D721Med (cell line): ENCODE measurements at regions not wholly inside any gene's neighbourhood (a gene's known extent, or its start where the extent isn't known, plus 50 kb on each side); places are given as distances from the start of the nearest gene placed in this dataset.

ENCODE experiments used
- DNase-seq: peaks from one replicate; pipeline ENCODE4 v3.0.0; 2011; ENCODE audit warnings: low spot score; ENCODE audit not compliant: insufficient read length
- FAIRE-seq: peaks from 2 replicates; lab custom pipeline; 2011; peaks lifted over from hg19 to GRCh38; lab: Jason Lieb, UNC
- TF ChIP-seq, protein P1 (sequence below): IDR thresholded peaks from 2 replicates; pipeline ENCODE4 v1.5.1; 2012; ENCODE audit warnings: mild to moderate bottlenecking, control low read depth; ENCODE audit not compliant: insufficient read depth; ENCODE audit errors: missing control alignments

DNA sequence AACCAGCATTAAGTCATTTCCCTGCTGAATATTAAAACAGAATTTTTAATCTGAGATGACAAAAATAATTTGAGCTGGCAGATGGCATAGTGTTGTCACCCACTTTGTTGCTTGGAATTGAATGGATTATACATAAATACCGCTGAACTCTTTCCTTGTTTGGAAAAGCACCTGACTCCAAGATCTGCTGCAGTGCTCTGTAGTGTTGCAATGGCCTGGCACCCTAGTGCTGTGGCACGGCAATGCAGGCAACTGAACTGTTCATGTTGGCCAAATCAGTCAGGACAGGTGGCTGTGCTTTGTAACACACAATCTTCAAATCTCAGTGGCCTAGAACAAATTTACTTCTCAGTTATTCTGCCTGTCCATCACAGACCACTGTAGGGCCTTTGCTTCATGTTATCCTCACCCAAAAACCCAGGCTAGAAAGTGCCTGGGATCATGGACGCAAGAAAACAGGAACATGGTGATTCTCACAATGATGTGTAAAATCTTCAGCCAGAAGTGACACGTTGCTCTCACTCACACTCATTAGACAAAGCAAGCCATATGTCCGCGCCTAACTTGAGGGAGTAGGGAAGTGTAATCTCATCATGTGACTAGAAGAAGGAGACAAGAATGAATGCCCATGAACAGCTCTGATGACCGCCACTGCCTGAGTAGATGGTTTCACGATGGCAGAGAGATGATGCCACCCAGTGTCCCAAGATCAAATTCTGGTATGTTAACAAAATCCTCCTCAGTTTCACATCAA is 191.9 kb upstream of the PUM3 start:
- no peak for FAIRE-seq
- no peak for DNase-seq

DNA sequence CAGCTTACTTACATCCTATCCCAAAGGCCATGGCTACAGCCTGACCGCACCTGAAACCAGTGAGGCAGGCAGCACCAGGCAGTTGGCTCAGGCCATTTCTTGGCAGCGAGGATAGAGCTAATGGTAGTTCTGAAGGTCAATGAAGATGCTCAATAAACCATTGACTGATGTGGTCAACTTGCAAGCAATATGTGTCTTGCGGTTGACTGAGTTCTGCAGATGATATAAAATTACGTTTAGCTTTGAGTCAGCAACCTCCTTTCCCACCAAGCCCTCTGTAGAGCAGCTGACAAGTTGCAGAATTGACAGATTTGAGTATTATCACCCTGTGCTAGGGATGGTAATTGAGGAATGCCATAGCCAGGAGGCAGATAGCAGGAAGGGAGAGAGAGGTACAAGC is 189.0 kb upstream of the PUM3 start:
- DNase-seq (no peak), FAIRE-seq (no peak)
- TF ChIP-seq, protein P1, sequence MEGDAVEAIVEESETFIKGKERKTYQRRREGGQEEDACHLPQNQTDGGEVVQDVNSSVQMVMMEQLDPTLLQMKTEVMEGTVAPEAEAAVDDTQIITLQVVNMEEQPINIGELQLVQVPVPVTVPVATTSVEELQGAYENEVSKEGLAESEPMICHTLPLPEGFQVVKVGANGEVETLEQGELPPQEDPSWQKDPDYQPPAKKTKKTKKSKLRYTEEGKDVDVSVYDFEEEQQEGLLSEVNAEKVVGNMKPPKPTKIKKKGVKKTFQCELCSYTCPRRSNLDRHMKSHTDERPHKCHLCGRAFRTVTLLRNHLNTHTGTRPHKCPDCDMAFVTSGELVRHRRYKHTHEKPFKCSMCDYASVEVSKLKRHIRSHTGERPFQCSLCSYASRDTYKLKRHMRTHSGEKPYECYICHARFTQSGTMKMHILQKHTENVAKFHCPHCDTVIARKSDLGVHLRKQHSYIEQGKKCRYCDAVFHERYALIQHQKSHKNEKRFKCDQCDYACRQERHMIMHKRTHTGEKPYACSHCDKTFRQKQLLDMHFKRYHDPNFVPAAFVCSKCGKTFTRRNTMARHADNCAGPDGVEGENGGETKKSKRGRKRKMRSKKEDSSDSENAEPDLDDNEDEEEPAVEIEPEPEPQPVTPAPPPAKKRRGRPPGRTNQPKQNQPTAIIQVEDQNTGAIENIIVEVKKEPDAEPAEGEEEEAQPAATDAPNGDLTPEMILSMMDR, result no peak

More for the DNA sequence above, 191.9 kb upstream of the PUM3 start:
- TF ChIP-seq, protein P1, result no peak

DNA sequence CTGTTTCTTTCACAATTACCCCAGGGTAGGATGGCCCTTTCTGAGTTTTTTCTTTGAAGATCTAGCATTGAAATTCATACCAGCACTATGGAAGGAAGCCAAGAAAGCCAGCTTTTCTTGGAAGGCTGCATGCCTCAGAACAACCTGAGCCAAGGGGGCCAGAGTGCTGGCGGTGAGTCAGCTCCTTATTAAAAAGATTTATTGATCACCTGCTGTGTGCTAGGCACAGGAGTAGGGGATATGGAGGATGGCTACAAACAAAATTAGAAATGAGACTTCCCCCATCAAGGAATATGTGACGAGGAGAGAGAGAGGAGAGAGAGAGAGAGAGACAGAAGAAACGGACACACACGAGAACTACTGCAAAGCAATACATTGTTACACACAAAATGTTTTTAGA is 184.6 kb upstream of the PUM3 start:
- TF ChIP-seq, protein P1, result no peak
- FAIRE-seq, result no peak
- no peak for DNase-seq

DNA sequence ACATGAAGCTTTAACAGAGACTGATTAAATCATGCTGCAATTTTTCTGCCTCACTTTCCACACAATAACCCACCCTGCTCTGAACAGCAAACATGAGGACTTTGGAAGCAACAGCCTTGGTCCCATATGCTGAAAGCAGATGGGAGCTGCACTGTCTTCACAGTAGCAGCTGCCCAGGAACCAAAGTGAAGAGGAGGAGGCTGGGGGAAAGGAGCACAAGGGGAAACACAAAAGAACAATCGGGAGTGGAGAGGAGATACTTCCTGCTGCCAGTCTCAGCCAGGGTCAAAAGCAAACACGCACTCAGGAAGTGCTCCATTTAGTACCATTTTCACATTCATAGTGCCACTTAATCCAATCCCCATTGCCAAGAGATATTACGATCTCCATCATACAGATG is 183.3 kb upstream of the PUM3 start:
- FAIRE-seq, result no peak
- TF ChIP-seq, protein P1, result no peak
- DNase-seq, result no peak

DNA sequence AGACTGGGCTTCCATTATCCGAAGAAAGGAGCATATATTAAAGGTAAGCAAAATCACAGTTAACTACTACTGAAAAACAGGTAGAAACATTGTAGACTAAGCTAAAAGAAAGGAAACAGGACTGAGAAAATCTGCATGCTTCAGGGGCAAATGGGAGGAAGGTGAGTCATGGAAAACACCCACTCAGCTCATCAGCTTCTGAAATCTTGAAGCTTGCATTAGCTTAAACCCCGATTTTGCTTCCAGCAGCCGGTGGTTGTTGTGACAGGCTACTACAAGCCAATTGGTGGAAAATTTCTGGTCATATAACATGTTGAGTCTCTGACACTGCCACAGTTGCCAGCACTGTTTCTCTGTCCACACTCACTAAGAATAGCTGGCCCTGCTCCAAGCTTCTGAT is 179.6 kb upstream of the PUM3 start:
- no peak for FAIRE-seq
- TF ChIP-seq, protein P1, result no peak
- DNase-seq, result no peak

DNA sequence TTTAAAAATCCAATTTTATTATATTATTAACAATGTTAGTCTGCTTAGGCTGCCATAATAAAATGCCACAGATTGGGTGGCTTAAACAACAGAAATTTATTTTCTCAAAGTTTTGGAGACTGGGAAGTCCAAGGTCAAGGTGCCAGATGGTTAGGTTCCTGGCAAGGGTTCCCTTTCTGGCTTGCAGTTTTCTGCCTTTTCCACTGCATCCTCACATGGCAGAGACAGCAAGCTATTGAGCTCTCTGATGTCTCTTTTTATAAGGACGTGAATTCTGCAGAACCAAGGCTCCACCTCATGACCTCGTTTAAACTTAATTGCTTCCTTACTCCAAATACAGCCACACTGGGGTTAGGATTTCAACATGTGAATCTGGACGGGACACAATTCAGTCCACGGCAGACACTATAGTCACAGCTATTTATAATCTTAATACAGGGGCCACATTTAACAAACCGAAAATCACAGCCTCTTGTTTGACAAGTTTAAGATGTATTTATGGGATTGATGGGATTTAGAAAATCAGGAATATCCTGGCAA is 174.9 kb upstream of the PUM3 start:
- TF ChIP-seq, protein P1, result no peak
- peak; percentile 32 for FAIRE-seq
- no peak for DNase-seq

DNA sequence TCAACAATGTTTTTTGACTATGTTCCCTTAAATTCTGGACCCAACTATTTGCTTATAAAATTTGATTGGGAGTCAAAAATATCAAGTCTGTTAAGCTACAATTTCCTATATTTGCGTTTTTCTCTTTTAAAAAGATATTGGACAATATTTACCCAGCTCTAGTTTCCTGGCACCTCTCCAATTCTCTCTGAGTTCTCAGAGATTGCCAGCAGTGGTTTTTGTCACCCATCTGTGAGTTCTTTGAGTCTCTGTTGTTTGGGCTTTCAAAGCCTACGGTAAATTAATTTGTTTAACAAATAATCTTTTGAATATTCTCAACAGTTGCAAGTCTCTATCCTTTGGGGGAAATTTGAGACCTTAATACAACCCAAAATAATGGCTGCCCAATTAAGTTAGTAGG is 174.2 kb upstream of the PUM3 start:
- FAIRE-seq (no peak), DNase-seq (no peak)
- TF ChIP-seq, protein P1, result no peak
